SK-N-SH (cell line): ENCODE measurements at regions not wholly inside any gene's neighbourhood (a gene's known extent, or its start where the extent isn't known, plus 50 kb on each side); places are given as distances from the start of the nearest gene placed in this dataset.

Experiments
- CTCF ChIA-PET: fragments of 300-600, 350-600 bp; formaldehyde crosslinking; extraction: SDS; loops from one replicate; lab custom pipeline; 2021; lab: Yijun Ruan, JAX
- POLR2A ChIA-PET: fragments of 350-600 bp; sonication (Branson Sonifier 250); formaldehyde crosslinking; extraction: SDS; loops from one replicate; lab custom pipeline; 2020; ENCODE audit warnings: antibody characterized with exemption, inconsistent platforms; lab: Yijun Ruan, JAX
- DNase-seq: peaks from one replicate; pipeline ENCODE4 v3.0.0; 2012
- H2AFZ ChIP-seq: fragments of 200-600 bp; sonication (generic); 2 replicates; pipeline ENCODE4 v1.8.1; 2016; ENCODE audit warnings: antibody characterized with exemption, mild to moderate bottlenecking, low read depth
- H3F3A ChIP-seq: fragments of 200-600 bp; sonication (generic); replicated peaks from 2 replicates; pipeline ENCODE3; 2016; ENCODE audit warnings: antibody characterized with exemption, mild to moderate bottlenecking; ENCODE audit not compliant: insufficient read depth
- H3K27ac ChIP-seq, 2 experiments: fragments of 200-500 bp in 1 of 2; fragments of 200-600 bp in 1 of 2; sonication (Bioruptor generic) in 1 of 2; sonication (generic), shearing (Covaris generic) in 1 of 2; 2 replicates each; pipeline versions ENCODE4 v1.5.1 to v1.6.1; 2014 to 2016; ENCODE audit warnings: low read depth in 2 of 2, inconsistent platforms in 1 of 2, low read length in 1 of 2, mild to moderate bottlenecking in 1 of 2, mixed read lengths in 1 of 2
- H3K27me3 ChIP-seq: fragments of 200-600 bp; sonication (generic), shearing (Covaris generic); 2 replicates; pipeline ENCODE4 v1.6.1; 2016; ENCODE audit warnings: mixed run types; ENCODE audit not compliant: insufficient read depth
- H3K36me3 ChIP-seq, 2 experiments: fragments of 200-500 bp in 1 of 2; fragments of 200-600 bp in 1 of 2; sonication (Bioruptor generic) in 1 of 2; sonication (generic) in 1 of 2; replicated peaks in 1 of 2; 2 replicates each; pipeline versions ENCODE3 to v1.5.1; 2014 to 2016; ENCODE audit warnings: low read length in 1 of 2, mild to moderate bottlenecking in 1 of 2; ENCODE audit not compliant: insufficient read depth in 2 of 2, control insufficient read depth in 1 of 2
- H3K4me1 ChIP-seq, 2 experiments: fragments of 200-500 bp in 1 of 2; fragments of 200-600 bp in 1 of 2; sonication (Bioruptor generic) in 1 of 2; sonication (generic), shearing (Covaris generic) in 1 of 2; 2 replicates each; pipeline versions ENCODE4 v1.5.1 to v1.6.1; 2014 to 2016; ENCODE audit warnings: low read depth in 1 of 2, low read length in 1 of 2, mixed run types in 1 of 2; ENCODE audit not compliant: insufficient read depth in 2 of 2, control insufficient read depth in 1 of 2
- H3K4me2 ChIP-seq: fragments of 200-600 bp; sonication (generic), shearing (Covaris generic); 2 replicates; pipeline ENCODE4 v1.6.1; 2017; ENCODE audit warnings: mixed run types
- H3K4me3 ChIP-seq, 2 experiments: fragments of 200-500 bp in 1 of 2; fragments of 200-600 bp in 1 of 2; sonication (Bioruptor generic) in 1 of 2; sonication (generic), shearing (Covaris generic) in 1 of 2; 2 replicates each; pipeline versions ENCODE4 v1.5.1 to v1.8.1; 2014 to 2016; ENCODE audit warnings: low read depth in 2 of 2, inconsistent platforms in 1 of 2, low read length in 1 of 2, mild to moderate bottlenecking in 1 of 2, mixed read lengths in 1 of 2, moderate library complexity in 1 of 2
- H3K79me2 ChIP-seq: fragments of 200-600 bp; sonication (generic); 2 replicates; pipeline ENCODE4 v1.8.1; 2017; ENCODE audit warnings: mild to moderate bottlenecking; ENCODE audit not compliant: insufficient read depth
- H3K9ac ChIP-seq: fragments of 200-600 bp; sonication (generic); 2 replicates; pipeline ENCODE4 v1.6.1; 2017; ENCODE audit warnings: mixed run types
- H3K9me2 ChIP-seq: fragments of 200-600 bp; sonication (generic); 2 replicates; pipeline ENCODE4 v1.6.1; 2017; ENCODE audit warnings: mixed run types
- H3K9me3 ChIP-seq: fragments of 200-600 bp; sonication (generic); 2 replicates; pipeline ENCODE4 v1.6.1; 2017; ENCODE audit warnings: mixed run types, mild to moderate bottlenecking, moderate library complexity
- H4K20me1 ChIP-seq: fragments of 200-600 bp; sonication (generic); 2 replicates; pipeline ENCODE4 v1.6.1; 2017; ENCODE audit warnings: mild to moderate bottlenecking, mixed run types; ENCODE audit not compliant: insufficient read depth
- CHD2 ChIP-seq: fragments of 150-350 bp; IDR thresholded peaks from 2 replicates; pipeline ENCODE4 v1.6.1; 2018; ENCODE audit warnings: low read length; ENCODE audit not compliant: partially characterized antibody
- ELF1 ChIP-seq: IDR thresholded peaks from 2 replicates; pipeline ENCODE4 v1.4.0; 2012
- EP300 ChIP-seq, 2 experiments: IDR thresholded peaks; 2 replicates each; pipeline versions ENCODE4 v1.4.0 to v1.6.1; 2012; ENCODE audit warnings: borderline replicate concordance in 1 of 2, low read depth in 1 of 2, low read length in 1 of 2
- EZH2phosphoT487 ChIP-seq: fragments of 200-600 bp; sonication (generic); IDR thresholded peaks from 2 replicates; pipeline ENCODE4 v1.6.1; 2017; ENCODE audit warnings: low read depth, mixed run types, mild to moderate bottlenecking, antibody characterized with exemption, moderate library complexity, borderline replicate concordance
- FOSL2 ChIP-seq: IDR thresholded peaks from 2 replicates; pipeline ENCODE4 v1.4.0; 2012; ENCODE audit warnings: low read depth, mild to moderate bottlenecking, moderate library complexity, borderline replicate concordance
- FOXJ3 ChIP-seq: sonication (generic); formaldehyde crosslinking; IDR thresholded peaks from 2 replicates; pipeline ENCODE4 v1.5.1; 2020; ENCODE audit warnings: mild to moderate bottlenecking, missing genetic modification reagents
- FOXM1 ChIP-seq: IDR thresholded peaks from 2 replicates; pipeline ENCODE4 v1.4.0; 2012; ENCODE audit warnings: low read depth, mild to moderate bottlenecking
- GATA2 ChIP-seq: sonication (generic); formaldehyde crosslinking; IDR thresholded peaks from 2 replicates; pipeline ENCODE4 v1.5.0; 2020; ENCODE audit warnings: mild to moderate bottlenecking, missing genetic modification reagents
- MEF2A ChIP-seq: IDR thresholded peaks from 2 replicates; pipeline ENCODE4 v1.4.0; 2012; ENCODE audit warnings: low read depth, borderline replicate concordance
- NRF1 ChIP-seq: IDR thresholded peaks from 2 replicates; pipeline ENCODE4 v1.6.1; 2012; ENCODE audit warnings: low read depth, mild to moderate bottlenecking, low read length
- POLR2AphosphoS5 ChIP-seq: IDR thresholded peaks from 2 replicates; pipeline ENCODE4 v1.6.1; 2012; ENCODE audit warnings: low read depth, low read length
- RCOR1 ChIP-seq: fragments of 150-350 bp; IDR thresholded peaks from 2 replicates; pipeline ENCODE4 v1.6.1; 2017; ENCODE audit warnings: antibody characterized with exemption, low read length
- RFX5 ChIP-seq: IDR thresholded peaks from 2 replicates; pipeline ENCODE4 v1.6.1; 2012; ENCODE audit warnings: mild to moderate bottlenecking, improper control_type of control experiment, low read length
- TAF1 ChIP-seq: IDR thresholded peaks from 2 replicates; pipeline ENCODE4 v1.6.1; 2012; ENCODE audit warnings: low read depth, mild to moderate bottlenecking, low read length, moderate library complexity, borderline replicate concordance
- YY1 ChIP-seq: IDR thresholded peaks from 2 replicates; pipeline ENCODE4 v1.4.0; 2012; ENCODE audit warnings: low read depth, mild to moderate bottlenecking
- WGBS: methylation state at CpG from one replicate; pipeline ENCODE4 v1.1.6; 2017; ENCODE audit warnings: low lambda C conversion rate; 5-methylcytosine and 5-hydroxymethylcytosine counted together
- TF ChIP-seq, protein P1 (sequence below): IDR thresholded peaks from 2 replicates; pipeline ENCODE4 v1.4.0; 2012; ENCODE audit warnings: low read depth
- TF ChIP-seq, protein P2 (sequence below): IDR thresholded peaks from 2 replicates; pipeline ENCODE4 v1.4.0; 2012; ENCODE audit warnings: low read depth, borderline replicate concordance
- TF ChIP-seq, protein P3 (sequence below): fragments of 200-600 bp; sonication (generic); IDR thresholded peaks from 2 replicates; pipeline ENCODE4 v1.6.1; 2017; ENCODE audit warnings: antibody characterized with exemption, mild to moderate bottlenecking, moderate library complexity
- TF ChIP-seq, protein P4 (sequence below): IDR thresholded peaks from 2 replicates; pipeline ENCODE4 v1.4.0; 2012; ENCODE audit warnings: low read depth, borderline replicate concordance
- TF ChIP-seq, protein P5 (sequence below): IDR thresholded peaks from 2 replicates; pipeline ENCODE4 v1.6.1; 2012; ENCODE audit warnings: mild to moderate bottlenecking, low read depth, low read length, moderate library complexity

DNA sequence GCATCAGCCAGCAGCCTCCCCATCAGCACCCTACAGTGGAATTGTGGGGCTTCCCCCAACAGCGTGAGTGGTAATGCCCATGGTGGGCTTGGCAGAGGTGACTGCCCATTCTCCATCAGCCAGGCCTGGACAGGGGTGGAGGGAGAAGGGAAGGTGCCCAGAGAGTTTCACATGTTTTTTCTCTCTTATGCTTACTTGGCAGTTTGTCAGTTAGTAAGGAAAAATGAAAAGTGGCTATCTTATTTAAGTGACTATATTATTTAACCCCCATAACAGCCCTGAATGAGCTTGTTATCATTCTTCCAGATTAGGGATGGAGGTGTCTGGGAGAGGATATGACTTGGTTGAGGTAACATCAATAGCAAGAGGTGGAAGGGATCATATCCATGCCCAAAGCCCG is 921.7 kb downstream of the GRID1 start:
- H3K27me3 ChIP-seq = no peaks in the 10 kb centered on the region
- no peaks in the 10 kb centered on the region for H3K4me1 ChIP-seq
- no peaks in the 10 kb centered on the region for H3K9me3 ChIP-seq
- no peaks in the 10 kb centered on the region for H3K9me2 ChIP-seq
- H3K4me2 ChIP-seq = no peak overlapping the region
- TF ChIP-seq RFX5 (no peak), FOXJ3 (no peak), FOXM1 (no peak), CHD2 (no peak), MEF2A (no peak), EZH2phosphoT487 (no peak), POLR2AphosphoS5 (no peak), NRF1 (no peak), RCOR1 (no peak), EP300 (IDR thresholded peaks at IDR 0.05; ENCODE audit: borderline replicate concordance in 1 of 2, low read depth in 1 of 2, low read length in 1 of 2) (no peak), GATA2 (CRISPR knock-in tag) (no peak), TAF1 (no peak)
- TF ChIP-seq, protein P1, sequence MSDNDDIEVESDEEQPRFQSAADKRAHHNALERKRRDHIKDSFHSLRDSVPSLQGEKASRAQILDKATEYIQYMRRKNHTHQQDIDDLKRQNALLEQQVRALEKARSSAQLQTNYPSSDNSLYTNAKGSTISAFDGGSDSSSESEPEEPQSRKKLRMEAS = no peak
- TF ChIP-seq, protein P2, sequence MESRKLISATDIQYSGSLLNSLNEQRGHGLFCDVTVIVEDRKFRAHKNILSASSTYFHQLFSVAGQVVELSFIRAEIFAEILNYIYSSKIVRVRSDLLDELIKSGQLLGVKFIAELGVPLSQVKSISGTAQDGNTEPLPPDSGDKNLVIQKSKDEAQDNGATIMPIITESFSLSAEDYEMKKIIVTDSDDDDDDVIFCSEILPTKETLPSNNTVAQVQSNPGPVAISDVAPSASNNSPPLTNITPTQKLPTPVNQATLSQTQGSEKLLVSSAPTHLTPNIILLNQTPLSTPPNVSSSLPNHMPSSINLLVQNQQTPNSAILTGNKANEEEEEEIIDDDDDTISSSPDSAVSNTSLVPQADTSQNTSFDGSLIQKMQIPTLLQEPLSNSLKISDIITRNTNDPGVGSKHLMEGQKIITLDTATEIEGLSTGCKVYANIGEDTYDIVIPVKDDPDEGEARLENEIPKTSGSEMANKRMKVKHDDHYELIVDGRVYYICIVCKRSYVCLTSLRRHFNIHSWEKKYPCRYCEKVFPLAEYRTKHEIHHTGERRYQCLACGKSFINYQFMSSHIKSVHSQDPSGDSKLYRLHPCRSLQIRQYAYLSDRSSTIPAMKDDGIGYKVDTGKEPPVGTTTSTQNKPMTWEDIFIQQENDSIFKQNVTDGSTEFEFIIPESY = no peak
- TF ChIP-seq, protein P3, sequence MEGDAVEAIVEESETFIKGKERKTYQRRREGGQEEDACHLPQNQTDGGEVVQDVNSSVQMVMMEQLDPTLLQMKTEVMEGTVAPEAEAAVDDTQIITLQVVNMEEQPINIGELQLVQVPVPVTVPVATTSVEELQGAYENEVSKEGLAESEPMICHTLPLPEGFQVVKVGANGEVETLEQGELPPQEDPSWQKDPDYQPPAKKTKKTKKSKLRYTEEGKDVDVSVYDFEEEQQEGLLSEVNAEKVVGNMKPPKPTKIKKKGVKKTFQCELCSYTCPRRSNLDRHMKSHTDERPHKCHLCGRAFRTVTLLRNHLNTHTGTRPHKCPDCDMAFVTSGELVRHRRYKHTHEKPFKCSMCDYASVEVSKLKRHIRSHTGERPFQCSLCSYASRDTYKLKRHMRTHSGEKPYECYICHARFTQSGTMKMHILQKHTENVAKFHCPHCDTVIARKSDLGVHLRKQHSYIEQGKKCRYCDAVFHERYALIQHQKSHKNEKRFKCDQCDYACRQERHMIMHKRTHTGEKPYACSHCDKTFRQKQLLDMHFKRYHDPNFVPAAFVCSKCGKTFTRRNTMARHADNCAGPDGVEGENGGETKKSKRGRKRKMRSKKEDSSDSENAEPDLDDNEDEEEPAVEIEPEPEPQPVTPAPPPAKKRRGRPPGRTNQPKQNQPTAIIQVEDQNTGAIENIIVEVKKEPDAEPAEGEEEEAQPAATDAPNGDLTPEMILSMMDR = no peak
- no peak for DNase-seq
- ChIA-PET POLR2A (no interaction called here), CTCF (no interaction called here)
- H4K20me1 ChIP-seq = no peaks in the 10 kb centered on the region
- no peak overlapping the region for H3K4me3 ChIP-seq
- H3K79me2 ChIP-seq = no peaks in the 10 kb centered on the region
- WGBS = 18% methylated on average over 1 of the region's 2 CpGs
- H3K36me3 ChIP-seq = no peaks in the 10 kb centered on the region
- no peak overlapping the region for H3K27ac ChIP-seq
- H3F3A ChIP-seq = no peaks in the 10 kb centered on the region
- H2AFZ ChIP-seq = no peak overlapping the region
- H3K9ac ChIP-seq = no peak overlapping the region

DNA sequence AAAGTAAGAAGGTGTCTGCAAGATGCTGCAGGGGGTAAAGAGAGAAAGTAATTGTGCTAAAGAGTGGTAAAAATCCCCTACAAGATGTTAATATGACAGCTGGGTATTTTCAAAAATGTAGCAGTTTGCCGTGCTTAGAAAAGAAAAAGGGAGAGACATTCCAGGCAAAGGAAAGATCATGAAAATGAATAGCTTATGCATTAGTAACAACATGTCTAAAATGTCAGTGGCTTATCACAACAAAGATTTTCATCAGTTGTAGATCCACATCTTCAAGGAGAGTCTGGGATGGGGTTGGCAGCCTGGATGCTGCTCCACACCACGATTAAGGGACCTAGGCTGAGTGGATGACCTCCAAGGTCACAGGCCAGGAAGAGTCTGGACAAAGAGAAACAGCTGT is 920.9 kb downstream of the GRID1 start:
- Histone ChIP-seq H3K4me1 (no peaks in the 10 kb centered on the region), H3K9me3 (no peaks in the 10 kb centered on the region), H3K36me3 (no peaks in the 10 kb centered on the region), H3F3A (no peaks in the 10 kb centered on the region), H3K9ac (no peak overlapping the region), H3K4me3 (no peak overlapping the region), H3K79me2 (no peaks in the 10 kb centered on the region), H2AFZ (no peak overlapping the region), H3K9me2 (no peaks in the 10 kb centered on the region), H3K27ac (no peak overlapping the region), H4K20me1 (no peaks in the 10 kb centered on the region), H3K27me3 (no peaks in the 10 kb centered on the region), H3K4me2 (no peak overlapping the region)
- DNase-seq = no peak
- CTCF ChIA-PET = no interaction called here
- 17% methylated on average over 2 of the region's 2 CpGs for WGBS
- POLR2A ChIA-PET = no interaction called here
- TF ChIP-seq, protein P4, sequence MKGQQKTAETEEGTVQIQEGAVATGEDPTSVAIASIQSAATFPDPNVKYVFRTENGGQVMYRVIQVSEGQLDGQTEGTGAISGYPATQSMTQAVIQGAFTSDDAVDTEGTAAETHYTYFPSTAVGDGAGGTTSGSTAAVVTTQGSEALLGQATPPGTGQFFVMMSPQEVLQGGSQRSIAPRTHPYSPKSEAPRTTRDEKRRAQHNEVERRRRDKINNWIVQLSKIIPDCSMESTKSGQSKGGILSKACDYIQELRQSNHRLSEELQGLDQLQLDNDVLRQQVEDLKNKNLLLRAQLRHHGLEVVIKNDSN = no peak
- no peak for TF ChIP-seq YY1
- TF ChIP-seq EZH2phosphoT487 = no peak
- no peak for TF ChIP-seq FOSL2
- TF ChIP-seq ELF1 = no peak
- TF ChIP-seq, protein P5, sequence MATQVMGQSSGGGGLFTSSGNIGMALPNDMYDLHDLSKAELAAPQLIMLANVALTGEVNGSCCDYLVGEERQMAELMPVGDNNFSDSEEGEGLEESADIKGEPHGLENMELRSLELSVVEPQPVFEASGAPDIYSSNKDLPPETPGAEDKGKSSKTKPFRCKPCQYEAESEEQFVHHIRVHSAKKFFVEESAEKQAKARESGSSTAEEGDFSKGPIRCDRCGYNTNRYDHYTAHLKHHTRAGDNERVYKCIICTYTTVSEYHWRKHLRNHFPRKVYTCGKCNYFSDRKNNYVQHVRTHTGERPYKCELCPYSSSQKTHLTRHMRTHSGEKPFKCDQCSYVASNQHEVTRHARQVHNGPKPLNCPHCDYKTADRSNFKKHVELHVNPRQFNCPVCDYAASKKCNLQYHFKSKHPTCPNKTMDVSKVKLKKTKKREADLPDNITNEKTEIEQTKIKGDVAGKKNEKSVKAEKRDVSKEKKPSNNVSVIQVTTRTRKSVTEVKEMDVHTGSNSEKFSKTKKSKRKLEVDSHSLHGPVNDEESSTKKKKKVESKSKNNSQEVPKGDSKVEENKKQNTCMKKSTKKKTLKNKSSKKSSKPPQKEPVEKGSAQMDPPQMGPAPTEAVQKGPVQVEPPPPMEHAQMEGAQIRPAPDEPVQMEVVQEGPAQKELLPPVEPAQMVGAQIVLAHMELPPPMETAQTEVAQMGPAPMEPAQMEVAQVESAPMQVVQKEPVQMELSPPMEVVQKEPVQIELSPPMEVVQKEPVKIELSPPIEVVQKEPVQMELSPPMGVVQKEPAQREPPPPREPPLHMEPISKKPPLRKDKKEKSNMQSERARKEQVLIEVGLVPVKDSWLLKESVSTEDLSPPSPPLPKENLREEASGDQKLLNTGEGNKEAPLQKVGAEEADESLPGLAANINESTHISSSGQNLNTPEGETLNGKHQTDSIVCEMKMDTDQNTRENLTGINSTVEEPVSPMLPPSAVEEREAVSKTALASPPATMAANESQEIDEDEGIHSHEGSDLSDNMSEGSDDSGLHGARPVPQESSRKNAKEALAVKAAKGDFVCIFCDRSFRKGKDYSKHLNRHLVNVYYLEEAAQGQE = no peak
- TF ChIP-seq EP300 (IDR thresholded peaks at IDR 0.05; ENCODE audit: borderline replicate concordance in 1 of 2, low read depth in 1 of 2, low read length in 1 of 2) = no peak
- no peak for TF ChIP-seq FOXJ3
